GM19468 (cell line): ENCODE measurements at regions not wholly inside any gene's neighbourhood (a gene's known extent, or its start where the extent isn't known, plus 50 kb on each side); places are given as distances from the start of the nearest gene placed in this dataset.

Experiments used
- ATAC-seq: cut with Tn5 transposase; IDR thresholded peaks from one replicate; pipeline ENCODE4 v1.9.1; 2021; ENCODE audit warnings: mild to moderate bottlenecking, moderate library complexity, moderate number of reproducible peaks; ENCODE audit not compliant: unreplicated experiment; ENCODE audit errors: extremely low read depth

DNA sequence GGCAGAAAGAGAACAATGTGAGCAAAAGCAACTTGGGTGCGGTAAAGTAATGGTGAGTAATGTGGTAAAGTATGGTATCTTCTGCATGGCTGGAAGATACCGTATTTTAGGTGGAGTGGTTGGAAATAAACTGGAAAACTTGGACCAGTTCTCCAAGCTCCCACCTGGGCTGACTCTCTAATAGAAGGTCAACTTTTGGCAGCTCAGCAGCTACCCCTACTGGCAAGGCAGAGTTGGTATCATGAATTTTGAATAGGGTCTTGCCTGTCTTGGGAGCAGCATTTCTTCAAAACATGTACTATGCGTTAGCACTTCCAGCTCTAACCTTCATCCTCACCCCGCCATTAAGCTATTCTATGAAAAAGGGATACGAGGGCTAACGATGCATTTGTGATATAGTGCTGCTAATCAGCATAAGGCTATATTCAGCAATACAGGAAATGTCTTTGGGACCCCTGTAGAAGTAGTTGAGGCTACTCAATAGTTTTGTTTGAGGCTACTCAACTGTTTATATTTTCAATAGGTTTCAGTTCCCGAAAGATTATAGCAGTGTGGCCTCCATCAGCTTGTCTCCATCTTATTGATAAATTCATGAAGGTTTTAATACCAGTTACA lies 276.3 kb upstream of the FAR2 start:
- ATAC-seq = no peak

DNA sequence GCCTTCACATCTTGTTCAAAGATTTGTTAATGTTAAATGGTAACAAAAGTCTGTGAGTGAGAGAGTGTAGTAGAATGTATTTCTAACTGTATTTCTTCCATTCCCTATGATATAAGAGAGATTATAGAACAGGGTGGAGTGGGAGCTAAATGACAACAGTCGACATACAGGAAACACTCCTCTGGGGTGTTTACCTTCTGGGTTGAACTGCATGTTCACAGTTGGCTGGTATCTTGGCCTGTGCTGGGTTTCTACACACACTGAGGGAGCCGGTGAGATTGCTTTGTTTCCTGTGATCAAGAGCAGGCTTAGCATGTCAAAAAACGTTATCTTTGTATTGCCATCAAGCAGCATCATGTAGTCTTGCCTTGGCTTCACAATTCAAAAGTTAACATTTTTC lies 274.3 kb upstream of the FAR2 start:
- ATAC-seq = no peak

DNA sequence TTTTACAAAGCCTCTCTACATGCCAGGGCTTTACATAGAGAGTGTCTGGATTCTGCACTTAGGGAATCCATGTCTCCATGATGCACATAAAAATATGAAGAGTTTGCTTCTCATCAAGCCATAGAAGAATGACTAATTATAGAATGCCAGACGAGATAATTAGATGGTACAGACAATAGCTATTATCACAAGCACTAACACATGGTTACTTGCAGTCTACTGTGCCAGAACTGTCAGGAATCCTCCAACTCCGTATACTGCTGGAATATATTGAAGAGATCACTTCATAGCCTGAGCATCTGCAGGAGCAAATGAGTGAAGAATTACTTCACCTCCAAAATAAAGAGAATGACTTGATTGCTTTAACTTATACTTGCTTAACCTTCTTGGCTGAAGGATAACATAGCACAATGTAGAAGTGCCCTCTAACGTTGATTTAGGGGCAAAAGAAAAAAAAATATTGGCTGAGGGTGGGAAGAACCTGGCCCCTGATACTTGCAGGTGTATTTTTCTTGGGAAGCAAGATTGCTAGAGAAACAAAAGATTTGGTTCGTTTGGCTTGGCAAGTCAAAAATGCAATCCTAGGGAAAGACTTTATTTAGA lies 272.8 kb upstream of the FAR2 start:
- ATAC-seq = no peak

- ATAC-seq = no peak
Observed at GRCh38 chr12:28877854-28878253, 271.2 kb upstream of the FAR2 start.

GRCh38 chr12:28878629-28879028 lies 270.4 kb upstream of the FAR2 start:
- ATAC-seq = no peak

DNA sequence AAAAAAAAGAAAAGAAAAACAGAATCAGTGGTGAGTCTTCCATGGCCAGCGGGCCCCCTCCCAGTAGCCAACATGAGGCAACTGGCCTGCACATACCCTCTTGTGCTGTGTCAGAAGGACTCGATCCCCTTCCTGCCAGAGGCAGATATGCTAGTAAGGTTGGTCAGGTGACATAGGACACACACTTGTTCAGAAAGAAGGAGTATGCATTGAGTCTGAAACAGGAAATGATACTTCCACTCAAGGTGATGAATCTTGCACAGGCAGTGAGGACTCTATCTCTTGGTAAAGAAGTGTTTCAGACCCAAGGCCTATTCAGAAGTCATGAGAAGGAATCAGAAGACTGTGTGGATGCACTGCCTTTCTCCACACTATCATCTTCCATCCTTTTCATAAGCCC lies 269.7 kb upstream of the FAR2 start:
- peak; percentile 47 for ATAC-seq

- ATAC-seq = no peak
Observed at GRCh38 chr12:28882444-28882843, 266.6 kb upstream of the FAR2 start.

- no peak for ATAC-seq
Observed at GRCh38 chr12:28883406-28883997, 265.6 kb upstream of the FAR2 start.

- ATAC-seq = no peak
Observed at GRCh38 chr12:28884904-28885679, 264.0 kb upstream of the FAR2 start.

DNA sequence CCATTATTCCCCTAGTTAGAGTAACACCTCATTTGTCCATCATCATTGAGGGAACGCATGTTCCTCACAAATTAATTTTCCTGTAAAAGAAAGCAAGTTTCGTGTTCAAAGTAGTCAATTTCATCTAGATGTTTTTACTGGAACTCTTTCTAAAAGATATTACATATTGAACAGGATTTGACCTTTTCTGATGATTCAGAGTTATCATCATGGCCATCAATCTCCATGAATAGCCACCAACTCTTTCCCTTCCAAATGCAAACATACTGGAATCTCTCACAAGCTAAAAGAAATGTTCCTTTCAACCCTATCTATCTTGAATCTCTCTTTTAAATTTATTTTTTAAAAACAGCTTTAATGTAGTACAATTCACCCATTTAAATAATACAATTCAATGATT lies 263.1 kb upstream of the FAR2 start:
- ATAC-seq = no peak

DNA sequence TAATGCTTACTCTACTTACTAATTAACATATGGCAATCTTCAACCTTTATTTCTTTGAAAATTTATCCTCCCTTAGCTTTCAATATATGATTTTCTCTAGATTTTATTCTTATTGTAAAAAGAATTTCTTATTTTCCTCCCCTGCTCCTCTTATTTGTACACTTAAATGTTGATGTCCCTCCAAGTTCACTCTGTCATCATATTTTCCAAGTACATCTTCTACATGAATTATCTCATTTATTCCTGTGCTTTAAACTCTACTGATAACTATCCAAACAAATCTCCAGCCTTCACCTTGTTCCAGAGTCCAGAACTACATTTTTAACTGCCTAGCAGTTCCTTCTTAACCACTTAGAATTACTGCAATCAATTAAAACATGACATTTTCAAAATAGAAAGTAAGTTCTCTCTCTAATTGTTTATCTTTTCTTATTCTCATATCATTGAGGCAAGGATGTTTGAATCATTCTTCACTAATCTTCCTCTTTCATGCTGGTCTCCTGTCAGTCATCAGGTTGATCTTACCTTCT lies 261.6 kb upstream of the FAR2 start:
- ATAC-seq = no peak

DNA sequence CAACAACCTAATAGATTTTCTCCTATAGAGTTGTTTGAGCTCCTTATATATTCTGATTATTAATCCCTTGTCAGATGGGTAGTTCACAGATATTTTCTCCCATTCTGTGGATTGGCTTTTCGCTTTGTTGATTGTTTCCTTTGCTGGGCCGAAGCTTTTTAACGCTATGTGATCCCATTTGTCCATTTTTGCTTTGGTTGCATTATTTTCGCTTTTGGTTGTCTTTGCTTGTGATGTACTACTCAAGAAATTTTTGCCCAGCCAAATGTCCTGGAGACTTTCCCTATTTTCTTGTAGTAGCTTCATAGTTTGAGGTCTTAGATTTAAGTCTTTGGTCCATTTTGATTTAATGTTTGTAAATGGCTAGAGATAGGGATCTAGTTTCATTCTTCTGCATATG lies 258.4 kb upstream of the FAR2 start:
- ATAC-seq = no peak

DNA sequence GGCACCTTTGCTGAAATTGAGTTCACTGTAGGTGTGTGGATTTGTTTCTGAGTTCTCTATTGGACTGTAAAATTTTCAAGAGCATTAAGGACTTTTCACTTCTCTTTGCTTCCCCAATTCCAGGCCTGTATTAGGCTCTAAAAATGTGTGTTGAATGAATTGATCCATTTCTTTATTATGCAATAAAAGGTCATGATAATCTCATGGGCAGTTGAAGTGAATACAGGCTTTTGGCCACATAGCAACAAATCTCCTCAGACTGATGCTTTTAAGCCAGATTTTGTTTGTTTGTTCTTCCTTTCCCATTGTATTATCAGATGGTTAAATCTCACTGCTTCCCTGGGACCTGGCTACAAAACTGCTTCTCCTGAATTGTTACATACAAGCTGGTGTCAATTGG lies 258.0 kb upstream of the FAR2 start:
- no peak for ATAC-seq

- ATAC-seq = no peak
Observed at GRCh38 chr12:28893365-28893764, 255.7 kb upstream of the FAR2 start.

DNA sequence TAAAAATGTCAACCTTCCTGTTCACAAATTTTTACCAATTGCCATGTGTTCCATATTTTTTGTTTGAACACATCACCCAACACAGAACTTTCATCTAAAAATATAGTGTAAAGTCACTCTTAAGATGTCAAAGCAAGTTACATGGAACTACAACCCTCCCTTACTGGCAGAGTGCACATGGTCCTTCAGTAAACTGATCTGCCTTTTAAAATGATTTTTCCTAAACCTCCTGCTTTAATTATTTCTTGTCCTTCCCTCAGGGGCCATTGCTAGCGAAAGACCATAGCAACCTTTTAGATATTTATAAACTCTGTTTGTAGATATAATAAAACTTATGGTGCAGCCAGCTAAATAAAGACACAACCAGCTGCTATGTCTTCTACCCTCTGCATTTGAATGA lies 255.2 kb upstream of the FAR2 start:
- ATAC-seq = no peak

DNA sequence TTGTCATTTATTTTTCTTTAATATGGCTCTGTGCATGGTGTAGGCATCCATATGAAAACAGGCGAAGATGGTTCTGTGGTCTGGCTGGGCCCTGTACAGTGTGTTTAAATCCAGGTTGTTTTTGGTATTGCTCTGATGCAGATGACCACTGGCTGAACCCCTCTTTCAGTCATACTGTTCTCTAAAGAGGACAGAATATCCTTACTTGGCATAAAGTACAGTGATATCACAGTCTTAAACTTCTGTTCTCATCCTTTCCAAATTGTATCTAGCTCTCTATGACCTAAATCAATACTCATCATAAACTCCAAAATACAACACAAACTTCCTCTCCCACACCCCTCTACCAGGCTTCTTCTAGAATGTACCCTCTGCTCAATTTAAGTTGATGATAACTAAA lies 252.7 kb upstream of the FAR2 start:
- ATAC-seq = no peak

DNA sequence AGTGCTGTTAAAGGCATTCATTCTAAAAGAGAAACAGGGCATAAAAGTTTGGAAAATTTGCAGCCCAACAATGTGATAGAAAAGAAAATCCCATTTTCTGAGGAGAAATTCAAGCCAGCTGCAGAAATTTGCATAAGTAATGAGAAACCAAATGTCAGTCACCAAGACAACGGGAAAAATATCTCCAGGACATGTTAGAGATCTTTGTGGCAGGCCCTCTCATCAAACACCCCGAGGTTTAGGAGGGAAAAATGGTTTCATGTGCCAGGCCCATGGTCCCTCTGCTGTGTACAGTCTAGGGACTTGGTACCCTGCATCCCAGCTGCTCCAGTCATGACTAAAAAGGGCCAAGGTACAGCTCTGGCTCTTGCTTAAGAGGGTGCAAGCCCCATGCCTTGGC lies 251.0 kb upstream of the FAR2 start:
- no peak for ATAC-seq

DNA sequence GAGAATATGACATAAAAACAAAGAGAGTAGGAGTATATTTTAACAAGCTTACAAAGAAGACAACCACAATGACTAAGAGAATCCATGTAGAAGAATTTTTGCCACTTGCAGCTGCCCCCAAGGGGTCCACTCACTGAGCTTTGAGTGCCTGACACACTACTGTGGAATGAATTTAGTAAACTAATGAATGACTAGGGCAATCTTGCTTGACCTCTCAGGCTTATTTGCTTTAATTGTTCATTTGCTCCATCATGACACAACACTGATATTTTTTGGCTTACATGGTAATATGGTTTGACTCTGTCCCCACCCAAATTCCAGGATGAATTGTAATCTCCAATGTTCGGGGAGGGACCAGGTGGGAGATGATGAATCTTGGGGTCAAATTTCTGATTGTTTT lies 249.1 kb upstream of the FAR2 start:
- no peak for ATAC-seq

DNA sequence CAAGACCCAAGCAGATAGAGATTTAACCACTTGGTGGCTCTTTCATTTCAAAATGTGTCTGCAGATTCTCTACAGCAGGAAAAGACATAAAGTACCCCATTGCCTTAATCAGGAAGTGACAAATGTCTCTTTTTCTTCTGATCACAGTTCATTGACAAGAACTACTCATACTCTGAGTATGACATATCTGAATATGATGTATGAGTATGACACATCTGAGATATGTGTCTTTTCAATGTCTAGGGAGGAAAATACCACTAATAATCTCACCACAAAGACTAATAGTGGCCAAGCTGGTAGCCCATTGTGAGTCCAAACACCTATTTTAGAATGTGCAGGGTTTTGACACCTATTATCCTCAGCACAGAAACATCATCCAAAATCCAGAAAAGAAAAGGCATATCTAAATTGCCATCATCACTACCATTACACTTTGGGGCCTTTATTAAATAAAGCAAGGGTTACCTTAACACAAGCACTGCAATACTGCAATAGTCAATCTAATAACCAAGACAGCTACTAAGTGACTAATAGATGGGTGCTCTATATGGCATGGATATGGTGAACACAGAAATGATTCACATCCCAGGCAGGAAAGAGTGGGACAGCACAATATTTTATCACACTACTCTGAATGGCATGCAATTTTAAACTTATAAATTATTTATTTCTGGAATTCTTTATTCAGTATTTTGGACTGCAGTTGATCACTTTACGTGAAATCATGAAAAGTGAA lies 243.7 kb upstream of the FAR2 start:
- ATAC-seq = no peak

- no peak for ATAC-seq
Observed at GRCh38 chr12:28908646-28909045, 240.4 kb upstream of the FAR2 start.
